ENCODE measurements at regions not wholly inside any gene's neighbourhood (a gene's known extent, or its start where the extent isn't known, plus 50 kb on each side); places are given as distances from the start of the nearest gene placed in this dataset.
A peak's percentile ranks its signal among the peaks of the same experiment; 100 is the strongest.

DNA sequence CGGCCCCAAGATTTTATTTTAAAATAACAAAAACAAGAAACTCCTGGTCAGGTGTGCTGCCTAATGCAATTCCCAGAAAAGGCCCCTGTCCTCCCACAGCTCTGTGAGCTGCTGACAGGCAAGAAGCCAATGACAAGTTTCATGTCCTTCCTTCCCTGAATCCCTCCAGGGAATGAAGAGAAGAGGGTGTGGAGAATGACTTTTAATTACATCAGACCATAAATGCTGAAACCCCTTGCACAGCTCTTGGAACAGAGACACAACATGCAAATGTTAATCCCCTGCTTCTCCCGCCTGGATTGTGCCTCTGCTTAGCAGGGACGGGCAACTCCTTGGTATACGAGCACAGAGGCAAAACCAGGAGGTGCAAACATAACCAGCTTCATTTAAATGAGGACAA lies 228.1 kb upstream of the CAMK1G start:
- no peak overlapping the region for H2AFZ ChIP-seq (ENCODE audit: insufficient read depth, low read length, poor library complexity)
- H3K4me2 ChIP-seq (ENCODE audit: low read length), result no peak overlapping the region
- no peaks in the 10 kb centered on the region for H3K36me3 ChIP-seq (ENCODE audit: control insufficient read depth in 1 of 2, insufficient read depth in 2 of 2, low read length in 2 of 2)
- no peak overlapping the region for H4K12ac ChIP-seq (ENCODE audit: low read depth, low read length)
- H3K9me3 ChIP-seq (ENCODE audit: insufficient read depth, low read depth, low read length), result no peaks in the 10 kb centered on the region
- H3K79me1 ChIP-seq (ENCODE audit: low read length), result peaks cover 36% of the 10 kb centered on the region
- peak overlapping the region; percentile 52 for H3K14ac ChIP-seq (ENCODE audit: low read length)
- no peak overlapping the region for H3K9ac ChIP-seq (ENCODE audit: low read length)
- no peak overlapping the region for H3K4me3 ChIP-seq (ENCODE audit: low read depth, low read length)
- WGBS (ENCODE audit: extremely low coverage, insufficient coverage, insufficient read length), result no CpG with 5 or more reads among the region's 4 CpGs
- peak overlapping the region; percentile 32 for H3K18ac ChIP-seq (ENCODE audit: low read length)
- peak overlapping the region; percentile 82 for H2BK5ac ChIP-seq (ENCODE audit: low read depth, low read length, poor library complexity)
- H2AK5ac ChIP-seq (ENCODE audit: low read length), result peak overlapping the region; percentile 27
- H3K79me2 ChIP-seq (ENCODE audit: control insufficient read depth, insufficient read depth, low read length, poor library complexity), result peaks cover 2% of the 10 kb centered on the region
- peak overlapping the region; percentile 86 for H4K91ac ChIP-seq (ENCODE audit: low read depth, low read length)
- H4K8ac ChIP-seq (ENCODE audit: low read depth, low read length), result peak overlapping the region; percentile 42
- H3K27me3 ChIP-seq (ENCODE audit: insufficient read depth, low read length), result no peaks in the 10 kb centered on the region
- peak overlapping the region; percentile 67 for H3K27ac ChIP-seq (ENCODE audit: low read depth, low read length)
- H3K23ac ChIP-seq (ENCODE audit: low read length), result no peak overlapping the region
- H3K4ac ChIP-seq (ENCODE audit: low read depth, low read length), result no peak overlapping the region
- peak overlapping the region; percentile 72 for H2BK12ac ChIP-seq (ENCODE audit: low read length)
- peaks cover 22 to 28% of the 10 kb centered on the region in 2 experiments for H3K4me1 ChIP-seq (ENCODE audit: control insufficient read depth in 1 of 2, insufficient read depth in 2 of 2, low read length in 2 of 2)
- peak overlapping the region; percentile 95 for H2BK120ac ChIP-seq (ENCODE audit: insufficient read depth, low read length, poor library complexity)
- no peak for DNase-seq

- Histone ChIP-seq H3K4me2 (ENCODE audit: low read length) (no peak overlapping the region), H3K9me3 (ENCODE audit: insufficient read depth, low read depth, low read length) (no peaks in the 10 kb centered on the region), H3K4me3 (ENCODE audit: low read depth, low read length) (no peak overlapping the region), H2BK12ac (ENCODE audit: low read length) (peak overlapping the region; percentile 93), H3K27me3 (ENCODE audit: insufficient read depth, low read length) (no peaks in the 10 kb centered on the region), H3K9ac (ENCODE audit: low read length) (no peak overlapping the region), H2AFZ (ENCODE audit: insufficient read depth, low read length, poor library complexity) (no peak overlapping the region), H3K14ac (ENCODE audit: low read length) (peak overlapping the region; percentile 65), H3K27ac (ENCODE audit: low read depth, low read length) (peak overlapping the region; percentile 89), H3K79me2 (ENCODE audit: control insufficient read depth, insufficient read depth, low read length, poor library complexity) (peaks cover 2% of the 10 kb centered on the region), H2BK120ac (ENCODE audit: insufficient read depth, low read length, poor library complexity) (peak overlapping the region; percentile 79), H4K12ac (ENCODE audit: low read depth, low read length) (no peak overlapping the region), H3K18ac (ENCODE audit: low read length) (peak overlapping the region; percentile 79), H3K23ac (ENCODE audit: low read length) (no peak overlapping the region), H3K79me1 (ENCODE audit: low read length) (peaks cover 38% of the 10 kb centered on the region), H3K36me3 (ENCODE audit: control insufficient read depth in 1 of 2, insufficient read depth in 2 of 2, low read length in 2 of 2) (no peaks in the 10 kb centered on the region), H3K4ac (ENCODE audit: low read depth, low read length) (no peak overlapping the region), H3K4me1 (ENCODE audit: control insufficient read depth in 1 of 2, insufficient read depth in 2 of 2, low read length in 2 of 2) (peaks cover 22 to 26% of the 10 kb centered on the region in 2 experiments), H4K91ac (ENCODE audit: low read depth, low read length) (peak overlapping the region; percentile 71), H4K8ac (ENCODE audit: low read depth, low read length) (no peak overlapping the region), H2BK5ac (ENCODE audit: low read depth, low read length, poor library complexity) (peak overlapping the region; percentile 88), H2AK5ac (ENCODE audit: low read length) (no peak overlapping the region)
- no CpG with 5 or more reads among the region's 6 CpGs for WGBS (ENCODE audit: extremely low coverage, insufficient coverage, insufficient read length)
- peak; percentile 18 to 27 for DNase-seq
Observed at GRCh38 chr1:209356976-209357377, 226.5 kb upstream of the CAMK1G start.

DNA sequence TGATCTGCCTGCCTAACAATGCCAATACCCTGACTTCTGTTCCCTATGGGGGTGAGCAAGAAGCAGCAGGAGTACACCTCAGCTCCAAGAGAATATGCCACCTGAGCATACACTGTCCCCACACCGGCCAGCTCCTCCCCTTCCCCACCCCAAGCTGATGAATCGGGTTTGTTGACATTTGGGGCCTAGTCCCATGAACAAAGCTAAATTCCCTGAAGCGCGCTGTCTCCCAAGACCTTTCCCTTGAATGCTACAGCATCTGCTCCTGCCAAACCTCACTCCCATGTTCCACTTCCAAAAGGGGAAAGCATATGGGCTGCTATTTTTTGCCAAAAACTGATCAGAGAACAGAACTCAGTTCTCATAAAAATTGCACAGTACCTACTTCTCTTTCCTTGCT lies 220.4 kb upstream of the CAMK1G start:
- H3K4ac ChIP-seq (ENCODE audit: low read depth, low read length), result peak overlapping the region; percentile 65
- no peaks in the 10 kb centered on the region for H3K36me3 ChIP-seq (ENCODE audit: control insufficient read depth in 1 of 2, insufficient read depth in 2 of 2, low read length in 2 of 2)
- no peaks in the 10 kb centered on the region for H3K9me3 ChIP-seq (ENCODE audit: insufficient read depth, low read depth, low read length)
- peak overlapping the region; percentile 48 for H3K27ac ChIP-seq (ENCODE audit: low read depth, low read length)
- no CpG with 5 or more reads among the region's 4 CpGs for WGBS (ENCODE audit: extremely low coverage, insufficient coverage, insufficient read length)
- H3K23ac ChIP-seq (ENCODE audit: low read length), result no peak overlapping the region
- DNase-seq, result no peak
- peak overlapping the region; percentile 71 for H2AK5ac ChIP-seq (ENCODE audit: low read length)
- peaks cover 43% of the 10 kb centered on the region for H3K79me1 ChIP-seq (ENCODE audit: low read length)
- peak overlapping the region; percentile 40 for H4K12ac ChIP-seq (ENCODE audit: low read depth, low read length)
- peak overlapping the region; percentile 96 for H2BK120ac ChIP-seq (ENCODE audit: insufficient read depth, low read length, poor library complexity)
- peak overlapping the region; percentile 100 for H2BK12ac ChIP-seq (ENCODE audit: low read length)
- H3K27me3 ChIP-seq (ENCODE audit: insufficient read depth, low read length), result no peaks in the 10 kb centered on the region
- H3K4me2 ChIP-seq (ENCODE audit: low read length), result no peak overlapping the region
- no peak overlapping the region for H3K4me3 ChIP-seq (ENCODE audit: low read depth, low read length)
- peak overlapping the region; percentile 80 for H3K14ac ChIP-seq (ENCODE audit: low read length)
- H4K8ac ChIP-seq (ENCODE audit: low read depth, low read length), result peak overlapping the region; percentile 86
- peaks cover 21 to 34% of the 10 kb centered on the region in 2 experiments for H3K4me1 ChIP-seq (ENCODE audit: control insufficient read depth in 1 of 2, insufficient read depth in 2 of 2, low read length in 2 of 2)
- H2AFZ ChIP-seq (ENCODE audit: insufficient read depth, low read length, poor library complexity), result peak overlapping the region; percentile 47
- H3K79me2 ChIP-seq (ENCODE audit: control insufficient read depth, insufficient read depth, low read length, poor library complexity), result peaks cover 6% of the 10 kb centered on the region
- H3K18ac ChIP-seq (ENCODE audit: low read length), result peak overlapping the region; percentile 85
- peak overlapping the region; percentile 16 for H3K9ac ChIP-seq (ENCODE audit: low read length)
- H4K91ac ChIP-seq (ENCODE audit: low read depth, low read length), result peak overlapping the region; percentile 91
- peak overlapping the region; percentile 84 for H2BK5ac ChIP-seq (ENCODE audit: low read depth, low read length, poor library complexity)

DNA sequence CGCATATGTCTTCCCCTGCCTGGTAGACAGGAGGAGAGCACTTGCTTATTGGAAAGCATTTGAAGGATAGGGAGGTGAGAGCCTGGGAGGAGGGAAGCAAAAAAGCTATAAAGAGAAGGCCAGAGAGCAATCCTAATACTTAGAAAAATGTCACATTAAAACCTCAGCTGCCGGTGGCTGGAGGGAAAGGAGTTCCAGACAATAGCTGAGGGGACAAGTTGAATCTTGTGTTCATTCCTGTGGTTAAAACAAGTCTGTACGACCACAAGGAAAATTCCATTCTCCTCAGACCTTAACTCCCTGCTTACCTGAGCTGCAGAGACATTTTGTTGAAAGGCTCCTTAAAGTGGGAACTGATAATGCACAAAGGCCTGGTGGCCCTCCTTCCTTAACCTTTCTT lies 218.8 kb upstream of the CAMK1G start:
- peaks cover 23 to 43% of the 10 kb centered on the region in 2 experiments for H3K4me1 ChIP-seq (ENCODE audit: control insufficient read depth in 1 of 2, insufficient read depth in 2 of 2, low read length in 2 of 2)
- H4K8ac ChIP-seq (ENCODE audit: low read depth, low read length), result peak overlapping the region; percentile 62
- no peak overlapping the region for H3K23ac ChIP-seq (ENCODE audit: low read length)
- no CpG with 5 or more reads among the region's 3 CpGs for WGBS (ENCODE audit: extremely low coverage, insufficient coverage, insufficient read length)
- no peak overlapping the region for H3K4me3 ChIP-seq (ENCODE audit: low read depth, low read length)
- H4K12ac ChIP-seq (ENCODE audit: low read depth, low read length), result no peak overlapping the region
- H3K18ac ChIP-seq (ENCODE audit: low read length), result peak overlapping the region; percentile 33
- H3K79me1 ChIP-seq (ENCODE audit: low read length), result peaks cover 50% of the 10 kb centered on the region
- H3K14ac ChIP-seq (ENCODE audit: low read length), result peak overlapping the region; percentile 77
- no peak overlapping the region for H2AK5ac ChIP-seq (ENCODE audit: low read length)
- H3K36me3 ChIP-seq (ENCODE audit: control insufficient read depth in 1 of 2, insufficient read depth in 2 of 2, low read length in 2 of 2), result no peaks in the 10 kb centered on the region
- DNase-seq, result peak in 1 of 2 donors; percentile 14
- peak overlapping the region; percentile 94 for H2BK5ac ChIP-seq (ENCODE audit: low read depth, low read length, poor library complexity)
- no peak overlapping the region for H3K9ac ChIP-seq (ENCODE audit: low read length)
- peak overlapping the region; percentile 99 for H2BK120ac ChIP-seq (ENCODE audit: insufficient read depth, low read length, poor library complexity)
- H3K27ac ChIP-seq (ENCODE audit: low read depth, low read length), result peak overlapping the region; percentile 96
- H4K91ac ChIP-seq (ENCODE audit: low read depth, low read length), result peak overlapping the region; percentile 87
- no peaks in the 10 kb centered on the region for H3K27me3 ChIP-seq (ENCODE audit: insufficient read depth, low read length)
- peak overlapping the region; percentile 77 for H2BK12ac ChIP-seq (ENCODE audit: low read length)
- no peaks in the 10 kb centered on the region for H3K9me3 ChIP-seq (ENCODE audit: insufficient read depth, low read depth, low read length)
- H2AFZ ChIP-seq (ENCODE audit: insufficient read depth, low read length, poor library complexity), result no peak overlapping the region
- peaks cover 6% of the 10 kb centered on the region for H3K79me2 ChIP-seq (ENCODE audit: control insufficient read depth, insufficient read depth, low read length, poor library complexity)
- H3K4me2 ChIP-seq (ENCODE audit: low read length), result no peak overlapping the region
- peak overlapping the region; percentile 69 for H3K4ac ChIP-seq (ENCODE audit: low read depth, low read length)
